Activated CD4-positive, alpha-beta T cell treated with anti-CD3 and anti-CD28 coated beads, Interleukin-2, Interleukin-4, amounts not matched to agents 100 ng/mL and 50 ng/mL, durations not matched to agents 16 hours and 8 hours (primary cell): ENCODE measurements at regions not wholly inside any gene's neighbourhood (a gene's known extent, or its start where the extent isn't known, plus 50 kb on each side); places are given as distances from the start of the nearest gene placed in this dataset.
"Not testable (repeated sequence)": the region's sequence is repeated elsewhere in the genome, so short reads cannot be mapped to it uniquely, and the experiment has no call there.

ENCODE experiments used
- DNase-seq: peaks from one replicate; pipeline ENCODE4 v3.0.0-alpha.2; 2020; ENCODE audit warnings: low spot score

- DNase-seq, result no peak
Measured at GRCh38 chrX:1778817-1779216, 164.0 kb downstream of the ASMT start.

- DNase-seq, result no peak
Measured at GRCh38 chrX:1779626-1780025, 164.8 kb downstream of the ASMT start.

- DNase-seq, result no peak
Measured at GRCh38 chrX:1781766-1782165, 166.9 kb downstream of the ASMT start.

- no peak for DNase-seq
Measured at GRCh38 chrX:1784773-1785172, 169.9 kb downstream of the ASMT start.

GRCh38 chrX:1788300-1788911 is 173.5 kb downstream of the ASMT start:
- DNase-seq, result no peak

- DNase-seq, result no peak
Measured at GRCh38 chrX:1792636-1793035, 177.8 kb downstream of the ASMT start.

GRCh38 chrX:1794586-1794985 is 179.7 kb downstream of the ASMT start:
- DNase-seq, result no peak

GRCh38 chrX:1802912-1803311 is 188.1 kb downstream of the ASMT start:
- DNase-seq, result no peak

GRCh38 chrX:1803741-1804140 is 188.9 kb downstream of the ASMT start:
- no peak for DNase-seq

- DNase-seq, result no peak
Measured at GRCh38 chrX:1807301-1807731, 192.5 kb downstream of the ASMT start.

GRCh38 chrX:1809581-1809980 is 194.7 kb downstream of the ASMT start:
- DNase-seq, result no peak

GRCh38 chrX:1813809-1814208 is 198.9 kb downstream of the ASMT start:
- no peak for DNase-seq

GRCh38 chrX:1815456-1816175 is 200.8 kb downstream of the ASMT start:
- no peak for DNase-seq

- not testable (repeated sequence) for DNase-seq
Measured at GRCh38 chrX:1816387-1816982, 201.6 kb downstream of the ASMT start.

- no peak for DNase-seq
Measured at GRCh38 chrX:1821846-1822245, 207.0 kb downstream of the ASMT start.

- no peak for DNase-seq
Measured at GRCh38 chrX:1824855-1825254, 210.0 kb downstream of the ASMT start.

- DNase-seq, result no peak
Measured at GRCh38 chrX:1833656-1834360, 218.9 kb downstream of the ASMT start.

GRCh38 chrX:1835056-1835455 is 220.2 kb downstream of the ASMT start:
- DNase-seq, result no peak

GRCh38 chrX:1836683-1837082 is 221.8 kb downstream of the ASMT start:
- DNase-seq, result no peak

- no peak for DNase-seq
Measured at GRCh38 chrX:1841746-1842145, 226.9 kb downstream of the ASMT start.

GRCh38 chrX:1847000-1847399 is 232.1 kb downstream of the ASMT start:
- not testable (repeated sequence) for DNase-seq

GRCh38 chrX:1847790-1848189 is 232.9 kb downstream of the ASMT start:
- DNase-seq, result not testable (repeated sequence)

- DNase-seq, result no peak
Measured at GRCh38 chrX:1851527-1851926, 236.7 kb downstream of the ASMT start.
